Sigmoid colon (tissue), 6 donors: ENCODE measurements at regions not wholly inside any gene's neighbourhood (a gene's known extent, or its start where the extent isn't known, plus 50 kb on each side); places are given as distances from the start of the nearest gene placed in this dataset.
"Not testable (repeated sequence)": the region's sequence is repeated elsewhere in the genome, so short reads cannot be mapped to it uniquely, and the experiment has no call there.

Experiments
- DNase-seq: peaks from one replicate; pipeline ENCODE4 v3.0.0-alpha.2; 2019
- H3K27ac ChIP-seq, 4 donors: fragments of 200-600 bp; sonication (generic); one replicate each; pipeline ENCODE4 v1.5.1; 2016 to 2019; ENCODE audit warnings: mild to moderate bottlenecking in 1 of 4
- H3K27me3 ChIP-seq, 3 donors: fragments of 200-600 bp; sonication (generic); one replicate each; pipeline ENCODE4 v1.5.1; 2019; ENCODE audit warnings: mild to moderate bottlenecking in 1 of 3
- H3K36me3 ChIP-seq, 4 donors: fragments of 200-600 bp; sonication (generic); one replicate each; pipeline ENCODE4 v1.5.1; 2016 to 2019
- H3K4me1 ChIP-seq, 4 donors: fragments of 200-600 bp; sonication (generic); one replicate each; pipeline ENCODE4 v1.5.1; 2017 to 2019
- H3K4me3 ChIP-seq, 4 donors: fragments of 200-600 bp; sonication (generic); one replicate each; pipeline ENCODE4 v1.5.1; 2017 to 2019; ENCODE audit warnings: mild to moderate bottlenecking in 2 of 4, moderate library complexity in 1 of 4
- H3K9me3 ChIP-seq, 4 donors: fragments of 200-600 bp in 3 of 4; sonication (generic) in 3 of 4; one replicate each; pipeline versions ENCODE4 v1.5.1 to v1.6.1; 2013 to 2019
- CTCF ChIP-seq, 4 experiments: fragments of 450-650 bp in 3 of 4; fragments of 200-600 bp in 1 of 4; IDR thresholded peaks; one replicate each; pipeline ENCODE4 v1.5.1; 2016 to 2019; ENCODE audit warnings: antibody characterized with exemption in 4 of 4, mild to moderate bottlenecking in 3 of 4, moderate library complexity in 2 of 4
- EP300 ChIP-seq, 4 donors: sonication (generic); formaldehyde crosslinking; IDR thresholded peaks; one replicate each; pipeline ENCODE4 v1.6.1; 2017; ENCODE audit warnings: antibody characterized with exemption in 4 of 4
- POLR2A ChIP-seq, 2 donors: fragments of 450-650 bp; IDR thresholded peaks; one replicate each; pipeline ENCODE4 v1.6.1; 2016; ENCODE audit warnings: antibody characterized with exemption in 2 of 2, mild to moderate bottlenecking in 2 of 2, moderate library complexity in 2 of 2
- POLR2AphosphoS5 ChIP-seq, 4 donors: sonication (generic); formaldehyde crosslinking; IDR thresholded peaks; one replicate each; pipeline ENCODE4 v1.6.1; 2017; ENCODE audit warnings: antibody characterized with exemption in 4 of 4
- WGBS, 2 donors: extraction: QIAGEN DNeasy Blood & Tissue Kit; methylation state at CpG; one replicate each; pipeline ENCODE4 v1.1.7; 2013; 5-methylcytosine and 5-hydroxymethylcytosine counted together
- intact Hi-C: fragments of 100-400 bp; cut with DNase I; formaldehyde crosslinking; loops from one replicate; pipeline ENCODE4 v1.15.1; 2023
- donor health status: healthy with polysubstance abuse.
- donor health status: healthy.

DNA sequence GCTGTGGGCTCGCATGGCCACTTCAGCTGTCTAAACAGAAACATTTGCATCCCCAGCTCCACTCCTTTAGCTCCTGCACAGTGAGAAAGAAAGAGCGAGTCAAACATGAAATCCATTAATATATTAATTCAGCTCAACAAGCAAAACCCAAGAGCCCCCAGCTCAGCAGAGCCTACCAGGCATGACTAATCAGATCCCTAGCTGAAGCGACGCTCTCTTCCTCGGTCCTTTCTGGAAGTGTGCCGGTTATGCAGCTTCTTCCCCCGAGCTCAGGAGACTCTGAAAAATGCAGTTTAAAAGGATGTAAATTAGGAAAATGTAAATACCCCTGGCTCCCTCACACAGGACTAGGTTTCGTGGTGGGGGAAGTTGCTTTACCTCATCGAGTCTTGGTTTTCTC lies 221.5 kb downstream of the ANKRD30B start:
- intact Hi-C loops, result no loop called here
- Histone ChIP-seq H3K9me3 (no peaks in the 10 kb centered on the region), H3K27me3 (no peaks in the 10 kb centered on the region), H3K36me3 (no peaks in the 10 kb centered on the region), H3K4me3 (no peak overlapping the region), H3K27ac (no peak overlapping the region), H3K4me1 (peaks cover 0 to 12% (median 4%) of the 10 kb centered on the region in 4 donors)
- TF ChIP-seq EP300 (IDR thresholded peaks at IDR 0.05) (no peak), POLR2A (IDR thresholded peaks at IDR 0.05) (no peak), POLR2AphosphoS5 (IDR thresholded peaks at IDR 0.05) (no peak), CTCF (IDR thresholded peaks at IDR 0.05) (no peak)
- DNase-seq, result no peak
- 78 to 84% methylated on average over 9 of the region's 9 CpGs for WGBS, 2 donors

GRCh38 chr18:14970027-14970426 lies 222.1 kb downstream of the ANKRD30B start:
- Histone ChIP-seq H3K27me3 (no peaks in the 10 kb centered on the region), H3K9me3 (no peaks in the 10 kb centered on the region), H3K36me3 (no peaks in the 10 kb centered on the region), H3K4me1 (peaks cover 0 to 12% (median 4%) of the 10 kb centered on the region in 4 donors), H3K4me3 (no peak overlapping the region), H3K27ac (no peak overlapping the region)
- intact Hi-C loops, result no loop called here
- DNase-seq, result no peak
- WGBS, 2 donors, result 81 to 87% methylated on average over 5 of the region's 5 CpGs
- TF ChIP-seq POLR2A (IDR thresholded peaks at IDR 0.05), result no peak
- TF ChIP-seq EP300 (IDR thresholded peaks at IDR 0.05), result no peak
- TF ChIP-seq CTCF (IDR thresholded peaks at IDR 0.05), result no peak
- no peak for TF ChIP-seq POLR2AphosphoS5 (IDR thresholded peaks at IDR 0.05)

DNA sequence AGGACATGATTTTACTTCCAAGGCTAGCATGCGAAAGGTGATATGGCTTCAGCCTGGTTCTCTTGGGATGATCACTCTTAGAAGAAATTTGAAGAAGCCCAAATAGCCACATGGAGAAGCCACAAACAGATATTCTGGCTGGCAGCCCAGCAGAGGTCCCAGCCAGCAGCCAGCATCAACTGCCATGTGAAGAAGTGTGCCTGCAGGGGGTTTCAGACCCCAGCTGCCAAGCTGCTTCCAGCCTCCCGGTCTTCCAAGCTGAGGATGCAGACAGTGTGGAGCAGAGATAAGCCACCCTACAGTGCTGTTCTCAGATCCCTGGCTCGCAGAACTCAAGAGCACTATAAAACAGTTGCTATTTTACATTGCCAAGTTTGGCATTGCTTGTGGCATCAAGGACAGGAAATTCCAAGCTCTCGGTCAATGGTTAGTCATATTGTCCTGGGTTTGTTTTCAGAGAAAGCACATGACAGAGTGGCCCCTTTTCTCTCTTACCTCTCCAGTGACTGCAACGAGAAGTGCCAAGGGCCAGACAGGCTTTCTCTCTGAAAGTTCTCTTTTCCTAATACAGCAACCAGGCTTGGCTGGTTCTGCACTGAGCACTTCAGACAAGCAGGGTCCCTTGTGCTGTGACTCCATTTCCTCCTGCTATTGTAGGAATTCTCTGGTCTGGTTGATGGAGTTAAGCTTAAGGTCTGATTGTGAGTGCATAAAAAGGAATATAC lies 223.7 kb downstream of the ANKRD30B start:
- DNase-seq, result no peak

GRCh38 chr18:14973421-14973820 lies 225.4 kb downstream of the ANKRD30B start:
- intact Hi-C loops, result not testable (repeated sequence)
- 77 to 89% methylated on average over 4 of the region's 4 CpGs for WGBS, 2 donors

More for the DNA sequence above, 223.7 kb downstream of the ANKRD30B start:
- no peaks in the 10 kb centered on the region for H3K27me3 ChIP-seq
- intact Hi-C loops, result no loop called here
- H3K36me3 ChIP-seq, result no peaks in the 10 kb centered on the region
- H3K9me3 ChIP-seq, result no peaks in the 10 kb centered on the region
- TF ChIP-seq POLR2A (IDR thresholded peaks at IDR 0.05) (no peak), CTCF (IDR thresholded peaks at IDR 0.05) (no peak), EP300 (IDR thresholded peaks at IDR 0.05) (no peak), POLR2AphosphoS5 (IDR thresholded peaks at IDR 0.05) (no peak)
- 82% methylated on average over 5 of the region's 5 CpGs for WGBS, 2 donors
- H3K4me3 ChIP-seq, result no peak overlapping the region
- no peak overlapping the region for H3K27ac ChIP-seq
- peaks cover 0 to 12% (median 4%) of the 10 kb centered on the region in 4 donors for H3K4me1 ChIP-seq

GRCh38 chr18:14974088-14974487 lies 226.1 kb downstream of the ANKRD30B start:
- intact Hi-C loops, result no loop called here
- no peak overlapping the region for H3K27ac ChIP-seq
- no peaks in the 10 kb centered on the region for H3K27me3 ChIP-seq
- H3K36me3 ChIP-seq, result no peaks in the 10 kb centered on the region
- DNase-seq, result no peak
- H3K4me1 ChIP-seq, result peaks cover 0 to 12% (median 4%) of the 10 kb centered on the region in 4 donors
- no peak for TF ChIP-seq CTCF (IDR thresholded peaks at IDR 0.05)
- no peak for TF ChIP-seq POLR2A (IDR thresholded peaks at IDR 0.05)
- TF ChIP-seq EP300 (IDR thresholded peaks at IDR 0.05), result no peak
- no peak for TF ChIP-seq POLR2AphosphoS5 (IDR thresholded peaks at IDR 0.05)
- no peak overlapping the region for H3K4me3 ChIP-seq
- WGBS, 2 donors, result 78 to 84% methylated on average over 6 of the region's 6 CpGs
- H3K9me3 ChIP-seq, result no peaks in the 10 kb centered on the region

More at GRCh38 chr18:14973421-14973820, 225.4 kb downstream of the ANKRD30B start:
- H3K4me1 ChIP-seq, result peaks cover 0 to 12% (median 4%) of the 10 kb centered on the region in 4 donors
- H3K36me3 ChIP-seq, H3K27ac ChIP-seq, H3K9me3 ChIP-seq, H3K4me3 ChIP-seq, H3K27me3 ChIP-seq, DNase-seq: not testable (repeated sequence)
